Vagina (tissue), 2 donors: ENCODE measurements at regions not wholly inside any gene's neighbourhood (a gene's known extent, or its start where the extent isn't known, plus 50 kb on each side); places are given as distances from the start of the nearest gene placed in this dataset.

Experiments
- POLR2A ChIP-seq, 2 donors: fragments of 450-650 bp; IDR thresholded peaks; one replicate each; pipeline ENCODE4 v1.6.1; 2017; ENCODE audit warnings: antibody characterized with exemption in 2 of 2, mild to moderate bottlenecking in 2 of 2, moderate library complexity in 2 of 2
- POLR2AphosphoS5 ChIP-seq, 2 donors: sonication (generic); formaldehyde crosslinking; IDR thresholded peaks; one replicate each; pipeline ENCODE4 v1.9.0; 2017; ENCODE audit warnings: antibody characterized with exemption in 2 of 2, mild to moderate bottlenecking in 2 of 2, low read depth in 1 of 2; ENCODE audit not compliant: insufficient read depth in 1 of 2
- TF ChIP-seq, protein P1 (sequence below), 3 experiments: fragments of 450-650 bp in 2 of 3; fragments of 200-600 bp in 1 of 3; sonication (generic) in 1 of 3; IDR thresholded peaks; one replicate each; pipeline ENCODE4 v1.5.1; 2017 to 2019; ENCODE audit warnings: antibody characterized with exemption in 3 of 3, mild to moderate bottlenecking in 2 of 3, moderate library complexity in 2 of 3

DNA sequence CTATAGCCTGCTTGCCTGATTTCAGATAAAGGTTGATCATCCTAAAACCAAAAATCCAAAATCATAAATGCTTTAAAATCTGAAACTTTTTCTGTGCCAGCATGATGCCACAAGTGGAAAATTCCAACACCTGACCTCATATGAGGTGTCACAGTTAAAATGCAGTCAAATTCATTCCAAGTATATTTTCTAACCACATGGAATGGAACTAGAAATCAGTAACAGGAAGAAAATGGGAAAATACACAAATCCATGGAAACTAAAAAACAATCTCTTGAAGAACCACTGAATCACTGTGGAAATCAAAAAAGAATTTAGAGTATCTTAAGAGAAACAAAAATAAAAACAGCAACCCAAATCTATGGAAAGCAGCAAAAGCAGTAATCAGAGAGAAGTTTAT, 297.5 kb upstream of the COX7C start:
- TF ChIP-seq, protein P1, sequence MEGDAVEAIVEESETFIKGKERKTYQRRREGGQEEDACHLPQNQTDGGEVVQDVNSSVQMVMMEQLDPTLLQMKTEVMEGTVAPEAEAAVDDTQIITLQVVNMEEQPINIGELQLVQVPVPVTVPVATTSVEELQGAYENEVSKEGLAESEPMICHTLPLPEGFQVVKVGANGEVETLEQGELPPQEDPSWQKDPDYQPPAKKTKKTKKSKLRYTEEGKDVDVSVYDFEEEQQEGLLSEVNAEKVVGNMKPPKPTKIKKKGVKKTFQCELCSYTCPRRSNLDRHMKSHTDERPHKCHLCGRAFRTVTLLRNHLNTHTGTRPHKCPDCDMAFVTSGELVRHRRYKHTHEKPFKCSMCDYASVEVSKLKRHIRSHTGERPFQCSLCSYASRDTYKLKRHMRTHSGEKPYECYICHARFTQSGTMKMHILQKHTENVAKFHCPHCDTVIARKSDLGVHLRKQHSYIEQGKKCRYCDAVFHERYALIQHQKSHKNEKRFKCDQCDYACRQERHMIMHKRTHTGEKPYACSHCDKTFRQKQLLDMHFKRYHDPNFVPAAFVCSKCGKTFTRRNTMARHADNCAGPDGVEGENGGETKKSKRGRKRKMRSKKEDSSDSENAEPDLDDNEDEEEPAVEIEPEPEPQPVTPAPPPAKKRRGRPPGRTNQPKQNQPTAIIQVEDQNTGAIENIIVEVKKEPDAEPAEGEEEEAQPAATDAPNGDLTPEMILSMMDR (IDR thresholded peaks at IDR 0.05) = no peak
- TF ChIP-seq POLR2A (IDR thresholded peaks at IDR 0.05) = no peak
- no peak for TF ChIP-seq POLR2AphosphoS5 (IDR thresholded peaks at IDR 0.05; ENCODE audit: insufficient read depth in 1 of 2, low read depth in 1 of 2)
